ENCODE measurements at regions not wholly inside any gene's neighbourhood (a gene's known extent, or its start where the extent isn't known, plus 50 kb on each side); places are given as distances from the start of the nearest gene placed in this dataset.

DNA sequence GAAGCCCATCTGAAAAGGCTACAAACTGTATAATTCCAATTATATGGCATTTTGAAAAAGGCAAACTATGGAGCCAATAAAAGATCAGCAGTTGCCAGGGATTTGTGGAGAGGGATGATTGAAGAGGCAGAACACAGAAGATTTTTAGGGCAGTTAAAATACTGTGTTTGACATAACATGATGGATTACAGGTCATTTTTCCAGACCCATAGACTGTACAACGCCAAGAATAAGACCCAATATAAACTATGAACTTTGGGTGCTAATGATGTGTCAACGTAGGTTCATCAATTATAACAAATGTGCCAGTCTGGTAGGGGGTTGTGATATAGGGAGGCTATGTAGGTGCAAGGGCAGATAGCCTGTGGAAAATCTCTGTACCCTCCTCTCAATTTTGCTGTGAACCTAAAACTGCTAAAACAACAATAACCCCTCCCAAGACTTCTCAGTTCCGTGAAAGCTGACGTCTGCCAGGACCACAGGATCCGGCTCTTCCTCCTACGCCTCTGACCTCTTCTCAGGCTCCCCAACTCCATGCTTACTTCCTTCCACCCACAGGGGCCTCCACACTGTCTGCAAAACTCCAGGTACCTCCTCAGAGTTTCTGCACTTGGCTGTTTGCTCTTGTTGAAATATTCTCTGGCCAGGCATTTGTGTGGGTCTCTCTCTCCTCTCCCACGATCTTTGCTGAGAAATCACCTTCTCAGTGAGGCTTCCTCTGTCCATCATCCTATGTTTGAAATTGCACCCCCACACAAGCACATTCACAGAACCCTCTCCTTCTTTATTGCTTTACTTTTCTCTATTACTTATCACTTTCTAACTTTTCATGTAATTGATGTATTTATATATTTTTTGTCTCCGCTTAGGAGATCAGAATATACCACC lies 131.4 kb downstream of the BBS10 start:
- DNase-seq = no peak

DNA sequence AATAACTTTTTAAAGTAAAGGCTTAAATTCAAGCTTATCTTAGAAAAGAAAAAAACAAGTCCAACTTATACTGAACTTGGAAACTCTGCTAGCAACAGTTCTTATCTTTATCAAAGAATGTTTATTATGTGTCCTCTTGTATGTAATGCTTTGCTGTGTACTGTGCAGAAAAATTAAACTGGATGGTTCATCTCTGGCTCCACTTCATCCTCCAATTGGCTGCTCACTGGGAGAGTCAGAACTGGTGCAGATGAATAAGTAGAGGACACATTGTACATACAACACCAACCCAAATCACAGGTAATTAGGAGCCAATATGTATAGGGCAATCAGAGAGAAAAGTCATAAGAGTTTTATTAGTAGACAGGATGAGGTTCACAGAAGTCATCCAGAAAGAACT lies 123.6 kb upstream of the NAP1L1 start:
- no peak for DNase-seq

DNA sequence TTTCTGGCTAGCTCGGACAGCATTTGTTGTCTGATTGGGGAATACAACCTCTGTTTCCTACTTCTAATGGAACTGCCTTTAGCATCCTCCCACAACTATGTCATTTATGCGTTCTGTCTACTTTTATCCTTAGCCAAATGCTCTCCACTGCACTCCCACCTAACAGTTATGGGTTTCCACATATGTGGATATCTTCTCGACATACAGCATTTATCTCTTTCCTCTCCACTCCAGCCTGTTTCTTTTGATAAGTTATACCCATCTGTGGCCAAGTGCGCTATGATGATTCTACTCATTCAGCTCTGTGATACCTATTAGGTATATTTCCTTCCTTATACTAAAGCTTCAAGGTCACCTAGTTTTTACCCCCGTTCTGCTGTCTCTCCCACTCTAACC lies 122.2 kb upstream of the NAP1L1 start:
- DNase-seq = no peak

DNA sequence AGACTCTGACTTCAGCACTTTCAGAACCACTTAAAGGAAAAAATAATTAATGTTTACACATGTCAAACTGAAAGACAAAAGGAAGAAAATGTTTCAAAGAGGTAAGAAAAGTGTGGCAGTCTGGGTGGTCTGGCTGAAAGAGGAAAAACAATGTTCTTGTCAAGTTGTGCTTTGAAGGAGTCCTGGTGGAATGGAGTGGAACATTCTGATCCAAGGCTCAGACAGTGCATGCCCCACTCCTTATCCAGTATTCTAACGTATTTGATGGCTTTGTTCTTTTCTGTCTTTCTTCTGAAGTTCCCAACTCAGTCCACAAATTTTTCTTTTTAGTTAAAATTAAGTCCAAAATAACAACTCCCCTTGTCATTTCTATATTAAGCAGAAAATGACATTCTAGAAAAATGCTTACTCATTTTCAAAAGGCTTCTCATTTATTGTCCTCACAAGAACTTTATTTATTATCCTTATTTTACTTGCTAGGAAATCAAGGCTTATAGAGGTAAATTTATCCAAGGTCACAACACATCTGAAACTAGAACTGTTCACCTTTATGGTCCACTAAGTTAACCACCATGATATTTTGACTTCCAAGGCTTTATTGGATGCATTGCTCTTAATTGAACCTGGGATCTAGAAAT lies 121.7 kb upstream of the NAP1L1 start:
- DNase-seq = no peak

DNA sequence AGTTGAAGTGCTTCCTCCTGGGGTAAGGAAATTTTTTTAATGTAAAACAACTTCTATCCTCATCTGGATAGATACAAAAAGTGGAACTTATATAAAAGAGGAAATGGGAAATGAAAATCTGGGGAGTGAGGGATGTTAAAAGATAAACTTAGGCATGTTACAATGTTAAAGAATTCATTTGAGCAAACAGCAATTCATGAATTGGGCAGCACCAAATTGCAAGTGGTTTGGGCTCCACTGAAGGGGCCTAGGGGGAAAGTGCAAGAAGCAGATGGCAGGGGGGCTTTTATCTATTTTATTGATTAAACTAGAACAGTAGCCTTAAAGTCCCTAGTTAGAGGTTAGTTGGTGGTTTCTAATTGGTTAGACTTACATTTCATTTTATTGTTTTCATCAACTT lies 118.1 kb upstream of the NAP1L1 start:
- DNase-seq = no peak

DNA sequence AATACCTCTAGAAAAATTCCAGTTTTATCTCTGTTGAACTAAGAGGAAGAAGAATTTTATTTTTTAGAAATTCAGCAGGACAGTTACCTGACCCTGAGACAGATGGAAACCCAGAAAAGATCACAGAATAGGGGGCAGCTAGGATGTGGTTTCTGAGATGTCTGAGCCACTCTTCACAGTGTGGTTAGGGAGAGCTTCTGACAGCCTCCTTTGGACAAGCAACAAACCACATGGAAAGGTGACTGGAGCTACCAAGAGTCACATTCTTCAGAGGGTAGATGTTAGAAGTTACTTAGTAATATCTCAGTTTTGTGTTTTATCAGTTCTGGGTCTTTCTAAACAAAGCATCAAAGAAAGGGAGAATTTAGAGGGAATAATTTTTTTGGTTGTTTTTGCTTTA lies 117.3 kb upstream of the NAP1L1 start:
- DNase-seq = no peak

DNA sequence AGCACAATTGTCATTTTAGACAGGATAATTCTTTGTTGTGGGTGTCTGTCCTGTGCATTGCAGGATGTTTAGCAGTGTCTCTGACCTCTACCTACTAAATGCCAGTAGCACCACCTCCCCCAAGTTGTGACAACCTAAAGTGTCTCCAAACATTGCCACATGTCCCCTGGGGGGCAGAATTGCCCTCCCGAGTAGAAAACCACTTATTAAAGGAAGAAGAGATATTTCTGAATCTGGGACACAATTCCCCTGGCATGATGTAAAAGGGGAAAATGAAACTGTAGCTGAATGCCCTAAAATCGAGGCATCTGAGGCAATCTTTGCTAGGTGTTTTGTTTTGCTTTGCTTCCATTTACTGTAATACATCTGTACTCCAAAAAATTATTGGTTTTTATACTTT lies 116.8 kb upstream of the NAP1L1 start:
- no peak for DNase-seq

DNA sequence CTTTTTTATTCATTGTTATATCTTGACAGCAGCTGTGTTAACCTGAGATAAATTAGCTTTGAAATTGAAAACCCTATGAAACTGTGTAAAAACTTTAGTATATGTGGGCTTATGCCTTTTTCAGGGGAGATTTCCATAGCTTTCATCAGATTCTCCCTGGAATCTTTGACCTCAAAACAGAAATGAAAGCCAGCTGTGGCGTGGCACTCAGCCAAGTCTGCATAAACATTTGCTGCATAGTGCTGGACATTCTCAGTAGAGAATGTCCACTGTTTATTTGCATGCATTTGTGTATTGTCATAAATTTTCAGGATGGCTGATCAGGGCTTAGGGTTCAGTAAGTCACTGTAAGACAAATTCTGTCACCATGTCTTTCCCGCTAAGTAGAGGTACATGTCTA lies 115.3 kb upstream of the NAP1L1 start:
- no peak for DNase-seq

DNA sequence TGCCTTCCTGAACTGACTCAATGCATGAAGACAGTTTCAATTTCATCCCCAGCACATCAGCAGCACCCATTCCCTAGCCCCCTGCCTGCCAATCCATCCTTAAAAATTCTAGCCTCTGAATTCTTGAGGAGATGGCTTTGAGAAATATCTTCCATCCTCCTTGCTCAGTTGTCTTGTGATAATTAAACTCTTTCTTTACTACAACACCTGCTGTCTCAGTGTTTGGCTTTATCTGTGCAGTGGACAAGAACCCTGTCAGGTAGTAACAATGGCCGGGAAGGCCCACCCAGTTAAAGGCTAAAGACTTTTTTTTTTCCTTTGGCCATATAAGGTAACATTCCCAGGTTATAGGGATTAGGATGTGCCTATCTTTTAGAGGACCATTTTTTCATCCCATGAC lies 114.4 kb upstream of the NAP1L1 start:
- DNase-seq = no peak

DNA sequence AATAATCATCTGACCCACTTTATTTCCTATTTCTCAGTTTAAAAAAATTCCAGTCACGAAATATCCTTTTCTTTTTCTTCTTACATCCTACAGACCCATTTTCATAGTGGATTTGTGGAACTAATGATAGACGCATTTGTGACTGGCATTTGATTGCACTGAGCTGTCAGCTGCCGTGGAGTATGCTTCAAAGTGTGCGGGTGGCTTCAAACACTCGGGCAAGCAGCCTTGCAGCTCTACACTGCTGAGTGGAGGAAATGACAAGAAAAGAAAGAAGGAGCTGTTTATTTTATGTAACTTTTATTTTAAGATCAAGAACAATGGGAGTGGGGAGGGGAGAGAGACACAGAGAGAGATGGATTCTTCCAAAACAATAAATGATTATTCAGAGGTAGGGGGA lies 112.8 kb upstream of the NAP1L1 start:
- DNase-seq = no peak

DNA sequence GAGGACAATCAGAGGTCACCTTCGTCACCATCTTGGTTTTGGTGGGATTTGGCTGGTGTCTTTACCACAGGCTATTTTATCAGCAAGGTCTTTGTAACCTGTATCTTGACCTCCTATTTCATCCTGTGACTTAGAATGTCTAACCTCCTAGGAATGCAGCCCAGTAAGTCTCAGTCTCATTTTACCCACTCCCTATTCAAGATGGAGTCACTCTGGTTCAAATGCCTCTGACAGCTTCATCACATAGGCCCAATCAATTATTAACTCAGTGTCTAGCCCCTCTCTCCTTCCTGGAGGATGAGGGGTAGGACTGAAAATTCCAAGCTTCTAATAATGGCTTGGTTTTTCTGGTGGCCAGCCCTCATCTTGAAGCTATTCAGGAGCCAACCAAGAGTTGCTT lies 111.4 kb upstream of the NAP1L1 start:
- no peak for DNase-seq

DNA sequence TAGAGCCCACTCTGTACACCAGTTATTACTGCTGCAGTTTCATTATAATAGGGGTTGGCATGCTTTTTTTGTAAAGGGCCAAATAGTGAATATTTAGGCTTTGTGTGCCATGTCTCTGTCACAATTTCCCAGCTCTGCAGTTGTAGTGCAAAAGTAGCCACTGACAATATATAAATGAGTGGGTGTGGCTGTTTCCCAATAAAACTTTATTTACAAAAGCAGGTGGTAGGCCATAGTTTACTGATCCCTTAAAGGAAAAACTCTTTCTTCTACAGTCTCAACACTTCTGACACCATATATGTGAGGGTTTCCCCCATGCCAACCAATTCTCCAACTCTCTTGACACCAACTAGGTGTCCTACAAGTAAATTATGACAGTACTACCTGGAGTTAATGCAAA lies 110.2 kb upstream of the NAP1L1 start:
- no peak for DNase-seq

DNA sequence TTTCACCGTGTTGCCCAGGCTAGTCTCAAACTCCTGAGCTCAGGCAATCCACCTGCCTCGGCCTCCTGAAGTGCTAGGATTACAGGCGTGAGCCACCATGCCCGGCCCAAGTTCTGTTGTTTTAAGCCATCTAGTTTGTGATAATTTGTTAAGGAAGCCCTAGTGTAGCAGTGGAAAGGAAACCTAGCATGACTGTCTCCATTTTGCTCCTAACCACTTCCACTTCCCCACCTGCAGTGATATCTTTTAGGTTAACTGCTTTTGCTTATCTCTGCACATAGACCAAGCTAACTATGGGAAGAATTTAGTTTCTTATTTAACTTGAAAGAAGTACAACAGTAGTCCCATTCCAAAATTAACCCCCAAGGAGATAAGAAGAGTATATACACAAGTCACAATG lies 109.5 kb upstream of the NAP1L1 start:
- no peak for DNase-seq

DNA sequence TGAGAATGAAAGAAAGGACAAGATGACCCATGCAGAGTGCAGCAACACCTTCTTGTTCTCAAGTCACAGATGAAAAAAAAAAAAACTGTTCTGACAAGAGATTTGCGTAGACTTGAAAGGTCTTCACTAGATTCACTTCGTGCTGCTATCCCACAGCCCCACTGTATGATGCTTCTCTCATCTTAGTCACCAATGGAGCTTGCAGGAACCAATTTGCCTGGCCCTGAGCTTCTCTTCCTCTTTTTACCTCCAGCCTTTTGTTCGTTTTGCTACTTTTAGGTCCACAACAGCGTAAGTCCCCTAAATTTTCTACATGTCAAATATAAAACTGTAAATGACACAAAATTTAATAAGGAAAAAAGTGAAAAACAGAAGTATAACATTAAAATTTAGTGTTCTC lies 107.9 kb upstream of the NAP1L1 start:
- no peak for DNase-seq

DNA sequence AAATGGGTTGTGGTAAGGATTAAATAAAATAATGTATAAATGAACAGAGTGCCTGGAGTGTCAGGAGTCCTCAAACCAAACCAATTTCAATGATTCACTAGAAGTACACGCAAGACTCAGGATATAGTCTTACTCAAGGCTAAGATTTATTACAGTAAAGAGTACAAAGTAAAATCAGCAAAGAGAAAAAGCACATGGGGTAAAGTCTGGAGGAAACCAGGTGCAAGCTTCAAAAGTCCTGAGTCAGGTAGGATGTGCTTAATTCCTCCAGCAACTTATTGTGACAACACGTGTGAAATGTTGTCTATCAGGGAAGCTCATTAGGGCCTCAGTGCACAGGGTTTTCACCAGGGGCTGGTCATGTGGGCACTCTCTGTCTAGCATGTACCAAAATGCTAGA lies 105.8 kb upstream of the NAP1L1 start:
- no peak for DNase-seq

DNA sequence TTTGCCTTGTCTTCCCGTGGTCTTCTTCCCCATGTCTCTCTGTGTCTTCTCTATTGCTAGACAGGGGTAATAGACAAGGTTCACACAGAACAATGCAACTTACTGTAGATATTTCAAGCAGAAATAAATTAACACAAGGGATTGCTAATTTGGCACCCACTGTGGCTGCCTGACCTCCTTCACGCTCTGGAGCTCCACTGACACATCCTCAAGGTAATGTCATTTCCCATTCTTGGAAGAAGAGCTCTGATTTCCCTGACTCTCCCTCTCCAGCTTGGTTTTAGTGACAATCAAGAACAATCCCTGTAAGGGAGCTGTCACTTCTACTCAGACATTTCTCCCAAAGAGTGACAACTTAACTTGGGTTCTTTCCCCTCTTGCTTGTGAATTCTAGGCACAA lies 105.4 kb upstream of the NAP1L1 start:
- DNase-seq = no peak

DNA sequence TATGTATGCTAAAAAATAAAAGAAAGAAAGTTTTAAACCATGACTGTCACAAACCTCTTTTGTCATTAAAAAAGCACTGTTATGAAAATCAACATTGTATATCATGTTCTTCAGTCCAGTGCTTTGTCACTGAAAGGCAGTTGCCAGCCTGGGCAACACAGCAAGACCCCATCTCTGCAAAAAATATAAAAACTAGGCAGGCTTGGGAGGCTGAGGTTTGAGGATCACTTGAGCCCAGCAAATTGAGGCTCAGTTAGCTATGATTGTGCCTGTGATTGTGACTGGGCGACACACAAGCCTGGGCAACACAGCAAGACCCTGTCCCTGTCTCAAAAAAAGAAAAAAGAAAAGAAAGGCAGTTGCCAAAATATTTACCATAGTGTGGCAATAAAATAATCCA lies 102.7 kb upstream of the NAP1L1 start:
- DNase-seq = no peak

DNA sequence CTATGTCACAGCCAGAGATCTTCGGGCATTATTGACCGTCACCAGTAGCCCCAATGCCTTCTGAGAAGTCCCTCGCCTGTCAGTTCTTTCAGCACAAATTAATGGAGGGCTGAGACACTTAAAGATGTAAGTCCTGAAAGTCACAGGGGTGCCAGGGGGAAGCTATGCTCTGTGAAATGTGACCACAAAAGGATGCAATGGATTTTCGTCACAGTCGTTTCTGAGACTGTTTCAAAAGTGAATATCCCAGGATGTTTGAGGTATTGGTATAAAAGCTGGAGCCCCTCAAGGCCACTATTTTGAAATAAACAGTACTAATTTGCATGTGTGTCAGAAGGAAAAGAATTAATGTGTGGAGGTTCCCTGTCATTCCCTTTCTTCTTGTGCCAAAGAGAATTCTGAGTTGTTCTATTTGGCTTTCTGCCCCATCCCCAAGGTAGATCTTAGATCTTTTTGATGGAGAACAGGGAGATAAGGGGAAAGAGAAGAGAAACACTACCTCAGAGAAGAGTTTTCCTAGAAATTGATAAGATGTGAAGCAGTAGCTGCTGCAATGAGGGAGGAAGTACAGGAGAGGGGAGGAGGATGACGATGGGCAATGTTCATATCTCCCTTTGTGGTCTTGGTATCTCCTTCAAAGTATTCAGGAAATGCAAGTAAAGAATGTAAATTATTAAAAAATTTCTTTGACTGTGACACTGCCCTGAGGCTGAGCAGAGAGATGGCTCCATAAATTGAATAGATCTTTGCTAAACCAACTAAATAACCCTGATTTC lies 101.8 kb upstream of the NAP1L1 start:
- DNase-seq = no peak

DNA sequence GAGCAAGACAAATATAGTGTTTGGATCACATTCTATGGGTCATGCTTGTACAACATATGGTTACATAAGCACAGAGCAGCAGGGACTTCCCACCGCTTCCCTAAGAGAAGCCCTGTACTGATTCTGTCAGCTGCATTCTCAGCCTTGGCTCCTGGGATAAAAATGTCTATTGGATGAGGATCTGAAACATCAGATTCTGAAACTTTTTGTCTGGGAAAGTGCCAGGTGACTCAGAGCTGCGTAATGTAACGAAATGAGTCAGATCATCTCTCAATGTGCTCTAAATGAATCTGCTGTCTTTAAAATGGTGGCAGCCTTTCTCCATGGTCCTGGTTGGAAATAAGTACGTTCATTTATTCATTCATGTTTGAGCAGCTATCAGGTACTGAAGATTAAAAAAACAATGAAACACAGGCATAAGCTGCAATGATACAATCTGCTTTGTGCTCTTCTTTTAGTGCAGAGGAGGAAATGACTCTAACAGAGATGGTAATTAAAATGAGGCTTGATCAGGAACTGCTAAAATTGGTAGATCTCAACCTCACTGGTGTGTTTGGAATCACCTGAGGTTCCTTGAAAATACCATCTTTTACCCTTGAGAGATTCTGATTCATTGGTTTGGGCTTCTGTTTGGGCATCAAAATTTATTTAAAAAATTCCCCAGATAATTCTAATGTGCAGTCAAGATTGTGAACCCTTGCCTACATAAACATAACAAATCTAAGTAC lies 99.1 kb upstream of the NAP1L1 start:
- no peak for DNase-seq

DNA sequence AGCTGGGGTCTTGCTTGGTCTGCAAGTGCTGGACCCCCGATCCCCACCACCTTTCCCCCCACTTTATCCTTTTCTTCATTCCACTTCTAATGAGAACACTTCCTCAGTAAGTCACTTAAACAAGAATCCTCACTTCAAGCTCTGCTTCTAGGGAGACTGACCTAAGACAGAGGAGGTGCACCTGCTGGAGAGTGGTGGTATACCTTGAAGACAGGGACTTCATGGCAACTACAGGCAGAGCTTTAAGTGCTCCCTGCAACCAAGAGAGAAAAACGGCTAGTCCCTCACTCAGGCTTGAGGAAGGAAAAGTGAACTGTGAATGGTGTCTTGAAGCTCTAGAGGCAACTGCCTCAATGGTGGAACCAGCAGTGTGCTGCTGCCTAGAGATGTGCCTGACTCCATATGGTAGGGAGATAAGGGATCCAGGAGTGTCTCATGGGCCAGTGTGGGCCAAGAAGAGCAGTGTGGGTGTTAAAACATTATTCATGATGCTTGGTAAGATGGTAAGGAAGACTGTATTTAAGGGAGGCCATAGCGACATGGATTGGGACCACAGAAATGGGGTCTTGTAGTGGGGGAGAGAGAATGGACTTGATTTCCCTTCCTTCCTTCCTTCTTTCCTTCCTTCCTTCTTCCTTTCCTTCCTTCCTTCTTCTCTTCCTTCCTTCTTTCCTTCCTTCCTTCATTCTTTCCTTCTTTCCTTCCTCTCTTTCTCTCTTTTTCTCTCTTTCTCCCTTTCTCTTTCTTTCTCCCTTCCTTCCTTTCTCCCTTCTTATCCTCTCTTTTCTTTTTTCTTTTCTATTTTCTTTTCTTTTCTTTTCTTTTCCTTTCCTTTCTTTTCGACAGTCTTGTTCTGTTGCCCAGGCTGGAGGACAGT lies 96.2 kb upstream of the NAP1L1 start:
- DNase-seq = no peak

DNA sequence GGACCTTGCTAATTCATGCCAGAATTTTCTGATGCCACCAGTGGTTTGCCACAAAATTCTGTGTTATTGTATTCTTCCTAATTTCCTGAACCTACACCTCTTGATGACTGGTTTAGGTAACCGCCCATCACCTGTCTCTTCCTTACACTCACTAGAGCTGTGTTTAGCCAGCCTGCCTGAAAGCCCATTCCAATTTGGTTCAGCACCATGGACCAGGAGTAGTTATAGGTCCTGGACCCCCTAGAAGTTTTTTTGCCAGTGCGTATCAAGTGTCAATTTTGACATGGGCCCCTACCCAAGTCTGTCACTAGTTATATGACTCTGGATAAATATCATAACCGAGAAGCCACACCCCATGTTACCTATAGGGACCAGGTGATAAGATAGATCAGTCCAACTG lies 94.0 kb upstream of the NAP1L1 start:
- DNase-seq = no peak

DNA sequence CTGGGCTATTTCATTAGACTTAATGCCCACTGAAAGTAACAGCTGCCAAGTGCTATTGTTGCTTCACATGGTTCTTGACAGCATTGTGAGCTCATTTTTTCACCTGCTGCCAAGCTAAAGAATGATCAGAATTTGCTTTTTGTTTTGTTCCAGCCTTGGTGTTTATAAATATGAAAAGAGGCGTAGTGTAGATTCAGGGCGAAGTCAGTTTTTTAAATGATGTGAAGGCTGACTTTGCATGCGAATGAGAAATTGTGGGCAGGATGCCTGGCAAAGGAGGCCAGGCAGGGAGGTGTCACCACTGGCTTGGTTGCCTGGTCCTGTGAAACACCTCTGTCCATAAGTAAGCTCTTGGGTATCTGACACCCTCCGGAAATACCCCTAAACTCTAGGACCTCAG lies 93.3 kb upstream of the NAP1L1 start:
- no peak for DNase-seq

All from AML-193 (cell line).